ENCODE measurements at regions not wholly inside any gene's neighbourhood (a gene's known extent, or its start where the extent isn't known, plus 50 kb on each side); places are given as distances from the start of the nearest gene placed in this dataset.

DNA sequence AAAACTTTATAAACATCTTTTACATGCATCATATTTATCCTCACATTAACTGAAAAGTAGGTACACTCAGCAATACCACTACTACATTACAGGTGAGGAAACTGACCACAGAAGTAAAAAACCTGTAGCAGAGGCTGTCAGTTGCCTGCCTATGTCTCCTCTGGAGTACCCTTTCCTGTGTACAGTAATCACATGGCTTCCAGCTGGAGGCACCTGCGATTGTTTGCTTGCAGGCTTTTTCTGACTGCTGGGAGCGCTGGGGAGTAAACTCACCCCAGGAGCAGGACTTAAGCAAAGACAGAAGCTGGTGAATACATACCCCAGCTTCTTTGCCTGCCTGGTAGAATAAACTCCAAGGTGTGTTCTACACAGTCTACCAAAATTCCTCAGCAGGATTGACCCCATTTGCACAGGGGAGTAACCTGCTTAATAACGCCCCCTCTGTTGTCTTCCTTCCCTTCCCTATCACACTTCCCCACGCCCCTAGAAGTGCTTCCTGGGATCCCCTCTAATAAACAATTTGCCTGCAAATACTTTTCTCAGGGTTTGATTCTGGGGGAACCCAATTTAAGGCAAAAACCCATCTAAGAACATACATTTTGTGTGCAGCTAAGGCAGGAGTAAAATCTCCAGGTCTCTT lies 138.9 kb downstream of the PTH2R start:
- Histone ChIP-seq H3K36me3 (ENCODE audit: control insufficient read depth in 1 of 2, insufficient read depth in 2 of 2, low read depth in 1 of 2, low read length in 2 of 2) (no peaks in the 10 kb centered on the region), H3K4ac (ENCODE audit: low read depth in 1 of 2, low read length in 2 of 2) (no peak overlapping the region), H4K8ac (ENCODE audit: low read length) (no peak overlapping the region), H2AFZ (ENCODE audit: low read depth, low read length) (no peak overlapping the region), H3K4me2 (ENCODE audit: low read length, poor library complexity, severe bottlenecking) (no peak overlapping the region), H3K27ac (ENCODE audit: low read length, poor library complexity, severe bottlenecking) (no peak overlapping the region), H3K9me3 (ENCODE audit: control insufficient read depth, low read length) (no peaks in the 10 kb centered on the region), H3K14ac (ENCODE audit: low read length in 2 of 2) (no peak overlapping the region), H2BK120ac (ENCODE audit: low read depth, low read length) (no peak overlapping the region), H2BK15ac (ENCODE audit: low read depth, poor library complexity, severe bottlenecking) (no peak overlapping the region), H3K23ac (ENCODE audit: low read length in 2 of 2) (no peak overlapping the region), H3K27me3 (ENCODE audit: control insufficient read depth in 1 of 2, insufficient read depth in 1 of 2, low read length in 2 of 2) (no peaks in the 10 kb centered on the region), H3K4me1 (ENCODE audit: control insufficient read depth, insufficient read depth, low read depth, low read length) (peaks cover 2% of the 10 kb centered on the region), H2AK5ac (ENCODE audit: low read length, severe bottlenecking) (no peak overlapping the region), H2BK5ac (ENCODE audit: low read depth, low read length, poor library complexity, severe bottlenecking) (no peak overlapping the region), H3K18ac (ENCODE audit: low read depth in 1 of 2, low read length in 2 of 2) (no peak overlapping the region), H2BK12ac (ENCODE audit: low read length in 2 of 2) (no peak overlapping the region), H3K9ac (ENCODE audit: low read length) (no peak overlapping the region), H4K91ac (ENCODE audit: low read length) (no peak overlapping the region), H3K4me3 (ENCODE audit: insufficient read depth in 1 of 2, low read depth in 1 of 2, low read length in 2 of 2) (no peak overlapping the region), H3K79me1 (replicated peaks; ENCODE audit: low read length, poor library complexity, severe bottlenecking) (no peaks in the 10 kb centered on the region)
- 37% methylated on average over 4 of the region's 4 CpGs for WGBS
- no peak for DNase-seq

- Histone ChIP-seq H3K79me1 (replicated peaks; ENCODE audit: low read length, poor library complexity, severe bottlenecking) (no peaks in the 10 kb centered on the region), H3K27ac (ENCODE audit: low read length, poor library complexity, severe bottlenecking) (no peak overlapping the region), H3K4me1 (ENCODE audit: control insufficient read depth, insufficient read depth, low read depth, low read length) (peaks cover 2% of the 10 kb centered on the region), H2AK5ac (ENCODE audit: low read length, severe bottlenecking) (no peak overlapping the region), H3K27me3 (ENCODE audit: control insufficient read depth in 1 of 2, insufficient read depth in 1 of 2, low read length in 2 of 2) (no peaks in the 10 kb centered on the region), H2AFZ (ENCODE audit: low read depth, low read length) (no peak overlapping the region), H3K4me2 (ENCODE audit: low read length, poor library complexity, severe bottlenecking) (no peak overlapping the region), H3K18ac (ENCODE audit: low read depth in 1 of 2, low read length in 2 of 2) (no peak overlapping the region), H3K9ac (ENCODE audit: low read length) (no peak overlapping the region), H2BK5ac (ENCODE audit: low read depth, low read length, poor library complexity, severe bottlenecking) (no peak overlapping the region), H4K8ac (ENCODE audit: low read length) (no peak overlapping the region), H3K9me3 (ENCODE audit: control insufficient read depth, low read length) (no peaks in the 10 kb centered on the region), H2BK120ac (ENCODE audit: low read depth, low read length) (no peak overlapping the region), H2BK15ac (ENCODE audit: low read depth, poor library complexity, severe bottlenecking) (no peak overlapping the region), H2BK12ac (ENCODE audit: low read length in 2 of 2) (no peak overlapping the region), H3K4ac (ENCODE audit: low read depth in 1 of 2, low read length in 2 of 2) (no peak overlapping the region), H3K23ac (ENCODE audit: low read length in 2 of 2) (no peak overlapping the region), H4K91ac (ENCODE audit: low read length) (no peak overlapping the region), H3K14ac (ENCODE audit: low read length in 2 of 2) (no peak overlapping the region), H3K4me3 (ENCODE audit: insufficient read depth in 1 of 2, low read depth in 1 of 2, low read length in 2 of 2) (no peak overlapping the region), H3K36me3 (ENCODE audit: control insufficient read depth in 1 of 2, insufficient read depth in 2 of 2, low read depth in 1 of 2, low read length in 2 of 2) (no peaks in the 10 kb centered on the region)
- WGBS: no CpG with 5 or more reads among the region's 1 CpG
- DNase-seq: no peak
These were observed 139.5 kb downstream of the PTH2R start for GRCh38 chr2:208546107-208546506.

DNA sequence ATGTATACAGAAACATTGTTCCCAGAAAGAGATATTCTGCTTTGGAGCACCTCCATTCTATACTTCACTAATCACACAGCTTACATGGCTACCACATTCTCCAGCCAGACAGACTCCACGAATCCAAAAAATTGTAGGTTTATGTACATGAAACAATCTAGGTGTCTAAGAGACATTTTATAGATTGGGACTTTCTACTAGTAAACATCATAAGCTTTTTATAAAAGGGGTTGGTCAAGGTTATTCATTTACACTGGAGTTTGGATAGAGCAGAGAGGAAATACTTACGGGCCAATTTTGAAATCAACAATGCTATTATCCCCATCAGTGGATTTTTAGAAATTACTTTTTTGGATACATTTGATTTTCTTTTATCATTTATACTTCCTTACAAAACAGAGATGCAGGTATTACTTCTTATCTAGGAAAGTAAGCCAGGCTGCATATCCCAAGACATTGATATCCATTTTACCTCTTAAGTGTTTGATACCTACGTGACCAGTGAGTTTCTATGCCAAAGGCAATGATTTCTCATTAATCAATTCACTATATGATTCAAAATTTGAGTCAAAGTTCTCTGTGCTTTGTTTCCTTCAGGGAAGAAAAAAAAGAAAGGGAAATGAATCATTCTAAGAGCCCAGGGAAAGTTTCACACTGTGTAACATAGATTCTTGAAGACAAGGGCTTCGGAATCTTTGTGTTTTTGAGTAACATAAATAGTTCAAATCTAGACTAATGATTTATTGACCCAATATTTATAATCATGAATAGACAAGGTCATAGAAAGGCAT lies 140.5 kb downstream of the PTH2R start:
- Histone ChIP-seq H3K9ac (ENCODE audit: low read length) (no peak overlapping the region), H4K91ac (ENCODE audit: low read length) (no peak overlapping the region), H3K36me3 (ENCODE audit: control insufficient read depth in 1 of 2, insufficient read depth in 2 of 2, low read depth in 1 of 2, low read length in 2 of 2) (no peaks in the 10 kb centered on the region), H2BK5ac (ENCODE audit: low read depth, low read length, poor library complexity, severe bottlenecking) (no peak overlapping the region), H3K4me1 (ENCODE audit: control insufficient read depth, insufficient read depth, low read depth, low read length) (peaks cover 2% of the 10 kb centered on the region), H3K14ac (ENCODE audit: low read length in 2 of 2) (no peak overlapping the region), H2BK15ac (ENCODE audit: low read depth, poor library complexity, severe bottlenecking) (no peak overlapping the region), H3K9me3 (ENCODE audit: control insufficient read depth, low read length) (peaks cover 4% of the 10 kb centered on the region), H3K79me1 (replicated peaks; ENCODE audit: low read length, poor library complexity, severe bottlenecking) (no peaks in the 10 kb centered on the region), H3K27me3 (ENCODE audit: control insufficient read depth in 1 of 2, insufficient read depth in 1 of 2, low read length in 2 of 2) (no peaks in the 10 kb centered on the region), H2AK5ac (ENCODE audit: low read length, severe bottlenecking) (no peak overlapping the region), H2BK12ac (ENCODE audit: low read length in 2 of 2) (no peak overlapping the region), H3K27ac (ENCODE audit: low read length, poor library complexity, severe bottlenecking) (no peak overlapping the region), H3K4me2 (ENCODE audit: low read length, poor library complexity, severe bottlenecking) (no peak overlapping the region), H3K4me3 (ENCODE audit: insufficient read depth in 1 of 2, low read depth in 1 of 2, low read length in 2 of 2) (no peak overlapping the region), H3K18ac (ENCODE audit: low read depth in 1 of 2, low read length in 2 of 2) (no peak overlapping the region), H2BK120ac (ENCODE audit: low read depth, low read length) (no peak overlapping the region), H3K23ac (ENCODE audit: low read length in 2 of 2) (no peak overlapping the region), H3K4ac (ENCODE audit: low read depth in 1 of 2, low read length in 2 of 2) (no peak overlapping the region), H2AFZ (ENCODE audit: low read depth, low read length) (no peak overlapping the region), H4K8ac (ENCODE audit: low read length) (no peak overlapping the region)
- DNase-seq: no peak
- WGBS: no CpG with 5 or more reads among the region's 4 CpGs

GRCh38 chr2:208548700-208549099 lies 142.1 kb downstream of the PTH2R start:
- Histone ChIP-seq H3K9me3 (ENCODE audit: control insufficient read depth, low read length) (peaks cover 4% of the 10 kb centered on the region), H3K79me1 (replicated peaks; ENCODE audit: low read length, poor library complexity, severe bottlenecking) (no peaks in the 10 kb centered on the region), H2BK15ac (ENCODE audit: low read depth, poor library complexity, severe bottlenecking) (no peak overlapping the region), H3K23ac (ENCODE audit: low read length in 2 of 2) (no peak overlapping the region), H2AK5ac (ENCODE audit: low read length, severe bottlenecking) (no peak overlapping the region), H2BK120ac (ENCODE audit: low read depth, low read length) (no peak overlapping the region), H3K4me2 (ENCODE audit: low read length, poor library complexity, severe bottlenecking) (no peak overlapping the region), H2BK12ac (ENCODE audit: low read length in 2 of 2) (no peak overlapping the region), H2AFZ (ENCODE audit: low read depth, low read length) (no peak overlapping the region), H3K4ac (ENCODE audit: low read depth in 1 of 2, low read length in 2 of 2) (no peak overlapping the region), H3K14ac (ENCODE audit: low read length in 2 of 2) (no peak overlapping the region), H4K91ac (ENCODE audit: low read length) (no peak overlapping the region), H3K36me3 (ENCODE audit: control insufficient read depth in 1 of 2, insufficient read depth in 2 of 2, low read depth in 1 of 2, low read length in 2 of 2) (no peaks in the 10 kb centered on the region), H3K4me3 (ENCODE audit: insufficient read depth in 1 of 2, low read depth in 1 of 2, low read length in 2 of 2) (no peak overlapping the region), H3K27ac (ENCODE audit: low read length, poor library complexity, severe bottlenecking) (no peak overlapping the region), H2BK5ac (ENCODE audit: low read depth, low read length, poor library complexity, severe bottlenecking) (no peak overlapping the region), H4K8ac (ENCODE audit: low read length) (no peak overlapping the region), H3K18ac (ENCODE audit: low read depth in 1 of 2, low read length in 2 of 2) (no peak overlapping the region), H3K4me1 (ENCODE audit: control insufficient read depth, insufficient read depth, low read depth, low read length) (no peaks in the 10 kb centered on the region), H3K9ac (ENCODE audit: low read length) (no peak overlapping the region), H3K27me3 (ENCODE audit: control insufficient read depth in 1 of 2, insufficient read depth in 1 of 2, low read length in 2 of 2) (no peaks in the 10 kb centered on the region)
- DNase-seq: no peak
- WGBS: 63% methylated on average over 3 of the region's 3 CpGs
